NCI-H1417 (cell line): ENCODE measurements at regions not wholly inside any gene's neighbourhood (a gene's known extent, or its start where the extent isn't known, plus 50 kb on each side); places are given as distances from the start of the nearest gene placed in this dataset.

Experiments used
- DNase-seq, 3 experiments: peaks; one replicate each; lab custom pipeline; 2025; lab: John Stamatoyannopoulos, UW

- no peak for DNase-seq
Observed at GRCh38 chr10:81784111-81784597, 90.8 kb upstream of the NRG3 start.

GRCh38 chr10:81792729-81793128, 82.3 kb upstream of the NRG3 start:
- DNase-seq = no peak

- no peak for DNase-seq
Observed at GRCh38 chr10:81806842-81807241, 68.2 kb upstream of the NRG3 start.

- DNase-seq = no peak
Observed at GRCh38 chr10:81814842-81815241, 60.2 kb upstream of the NRG3 start.

GRCh38 chr10:81817596-81818170, 57.3 kb upstream of the NRG3 start:
- no peak for DNase-seq

- peak in 1 of 3 experiments; percentile 3 for DNase-seq
Observed at GRCh38 chr10:81820418-81820817, 54.6 kb upstream of the NRG3 start.
